ENCODE measurements at regions not wholly inside any gene's neighbourhood (a gene's known extent, or its start where the extent isn't known, plus 50 kb on each side); places are given as distances from the start of the nearest gene placed in this dataset.

DNA sequence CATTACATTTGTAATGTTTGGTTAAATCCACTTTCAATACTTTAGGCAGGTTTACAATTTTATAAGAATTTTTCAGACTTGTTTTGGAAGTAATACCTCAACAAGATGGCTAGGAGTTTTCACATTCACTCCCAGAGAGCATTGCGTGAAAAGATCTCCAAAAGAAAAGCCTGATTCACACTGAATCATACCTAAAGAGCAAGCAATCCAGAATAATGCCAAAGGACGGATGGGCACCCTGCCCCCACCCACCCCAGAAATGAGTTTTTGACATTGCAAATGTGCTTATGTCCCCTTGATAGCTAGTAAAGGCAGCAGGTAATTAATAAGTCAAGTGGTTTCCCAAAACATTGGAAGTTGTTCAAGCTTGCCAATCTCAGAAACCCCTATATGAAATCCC, 557.7 kb upstream of the TENM3 start:
- no peak for TF ChIP-seq CTCF (IDR thresholded peaks at IDR 0.05)
- no peak for TF ChIP-seq POLR2A (IDR thresholded peaks at IDR 0.05)
